ENCODE measurements at regions not wholly inside any gene's neighbourhood (a gene's known extent, or its start where the extent isn't known, plus 50 kb on each side); places are given as distances from the start of the nearest gene placed in this dataset.

GRCh38 chr14:25750436-25750835, 700.5 kb upstream of the STXBP6 start:
- H3K4me3 ChIP-seq (ENCODE audit: insufficient read depth, low read depth, low read length): no peak overlapping the region
- 92 to 100% methylated on average over 1 of the region's 1 CpG for WGBS, 2 experiments
- H3K9me3 ChIP-seq (ENCODE audit: control insufficient read depth, low read length): no peaks in the 10 kb centered on the region
- no peaks in the 10 kb centered on the region for H3K4me1 ChIP-seq (ENCODE audit: control insufficient read depth, insufficient read depth, low read length)
- no peaks in the 10 kb centered on the region for H3K36me3 ChIP-seq (ENCODE audit: control insufficient read depth, insufficient read depth, low read length)
- no peaks in the 10 kb centered on the region for H3K27me3 ChIP-seq (ENCODE audit: control insufficient read depth, insufficient read depth, low read length, poor library complexity, severe bottlenecking)
- no peak overlapping the region for H3K27ac ChIP-seq (ENCODE audit: insufficient read depth, low read depth, low read length, poor library complexity, severe bottlenecking)
